H9 (cell line): ENCODE measurements at regions not wholly inside any gene's neighbourhood (a gene's known extent, or its start where the extent isn't known, plus 50 kb on each side); places are given as distances from the start of the nearest gene placed in this dataset.

Source experiments
- DNase-seq: peaks from one replicate; pipeline ENCODE4 v3.0.0-alpha.2; 2017
- H2AFZ ChIP-seq: one replicate; pipeline ENCODE4 v1.6.1; 2013; ENCODE audit warnings: mild to moderate bottlenecking, low read length, control low read depth, moderate library complexity
- H2AK5ac ChIP-seq: 2 replicates; pipeline ENCODE4 v1.6.1; 2013; ENCODE audit warnings: low read length, control low read depth, mixed read lengths; ENCODE audit not compliant: insufficient read length
- H2BK120ac ChIP-seq: one replicate; pipeline ENCODE4 v1.6.1; 2013; ENCODE audit warnings: low read depth, mild to moderate bottlenecking, low read length, control low read depth, inconsistent platforms; ENCODE audit not compliant: poor library complexity, severe bottlenecking
- H2BK12ac ChIP-seq: 2 replicates; pipeline ENCODE4 v1.6.1; 2013; ENCODE audit warnings: low read length, control low read depth, mixed read lengths, low read depth; ENCODE audit not compliant: insufficient read length
- H2BK15ac ChIP-seq: 2 replicates; pipeline ENCODE4 v1.6.1; 2013; ENCODE audit warnings: low read depth, low read length, control low read depth
- H2BK20ac ChIP-seq: one replicate; pipeline ENCODE4 v1.6.1; 2013; ENCODE audit warnings: low read depth, mild to moderate bottlenecking, low read length, control low read depth, inconsistent platforms; ENCODE audit not compliant: poor library complexity, severe bottlenecking
- H2BK5ac ChIP-seq: 2 replicates; pipeline ENCODE4 v1.6.1; 2013; ENCODE audit warnings: low read length, control low read depth, mixed read lengths; ENCODE audit not compliant: insufficient read length
- H3K14ac ChIP-seq: 2 replicates; pipeline ENCODE4 v1.6.1; 2013; ENCODE audit warnings: low read length, control low read depth; ENCODE audit not compliant: insufficient read depth
- H3K18ac ChIP-seq: 2 replicates; pipeline ENCODE4 v1.6.1; 2013; ENCODE audit warnings: low read depth, mild to moderate bottlenecking, mixed read lengths, low read length, control low read depth; ENCODE audit not compliant: insufficient read length
- H3K23ac ChIP-seq: 2 replicates; pipeline ENCODE4 v1.6.1; 2013; ENCODE audit warnings: low read length, control low read depth, mixed read lengths, low read depth; ENCODE audit not compliant: insufficient read length
- H3K23me2 ChIP-seq: 2 replicates; pipeline ENCODE4 v1.6.1; 2013; ENCODE audit warnings: low read depth, mild to moderate bottlenecking, mixed read lengths, low read length, control low read depth; ENCODE audit not compliant: insufficient read length, poor library complexity, severe bottlenecking
- H3K27ac ChIP-seq: 2 replicates; pipeline ENCODE4 v1.5.1; 2013; ENCODE audit warnings: low read length, control low read depth, mixed read lengths, low read depth; ENCODE audit not compliant: insufficient read length
- H3K27me3 ChIP-seq: 2 replicates; pipeline ENCODE4 v1.6.1; 2013; ENCODE audit warnings: low read length, control low read depth, inconsistent platforms; ENCODE audit not compliant: insufficient read depth
- H3K4ac ChIP-seq: 2 replicates; pipeline ENCODE4 v1.6.1; 2013; ENCODE audit warnings: low read depth, mild to moderate bottlenecking, control low read depth, inconsistent platforms, low read length, moderate library complexity
- H3K4me1 ChIP-seq: 2 replicates; pipeline ENCODE4 v1.6.1; 2013; ENCODE audit warnings: low read length, control low read depth, inconsistent platforms; ENCODE audit not compliant: insufficient read depth
- H3K4me2 ChIP-seq: 2 replicates; pipeline ENCODE4 v1.6.1; 2013; ENCODE audit warnings: low read length, control low read depth, mixed read lengths; ENCODE audit not compliant: insufficient read length, insufficient read depth
- H3K56ac ChIP-seq: 2 replicates; pipeline ENCODE4 v1.6.1; 2013; ENCODE audit warnings: low read depth, mild to moderate bottlenecking, mixed read lengths, low read length, control low read depth; ENCODE audit not compliant: insufficient read length
- H3K79me1 ChIP-seq: 2 replicates; pipeline ENCODE4 v1.6.1; 2013; ENCODE audit warnings: low read depth, mild to moderate bottlenecking, moderate library complexity, low read length, control low read depth, inconsistent platforms; ENCODE audit not compliant: insufficient read depth, poor library complexity, severe bottlenecking
- H3K79me2 ChIP-seq: 2 replicates; pipeline ENCODE4 v1.6.1; 2013; ENCODE audit warnings: low read length, control low read depth, inconsistent platforms; ENCODE audit not compliant: insufficient read depth
- H3K9ac ChIP-seq: 2 replicates; pipeline ENCODE4 v1.6.1; 2013; ENCODE audit warnings: low read length, control low read depth, mixed read lengths; ENCODE audit not compliant: insufficient read length; ENCODE audit errors: extremely low read depth
- H3K9me3 ChIP-seq: one replicate; pipeline ENCODE4 v1.6.1; 2013; ENCODE audit warnings: low read depth, low read length, inconsistent platforms; ENCODE audit not compliant: control insufficient read depth
- H3T11ph ChIP-seq: one replicate; pipeline ENCODE4 v1.6.1; 2013; ENCODE audit warnings: mild to moderate bottlenecking, low read length, control low read depth, inconsistent platforms
- H4K20me1 ChIP-seq: one replicate; pipeline ENCODE4 v1.6.1; 2013; ENCODE audit not compliant: control insufficient read depth, insufficient read length, insufficient read depth
- H4K5ac ChIP-seq: 2 replicates; pipeline ENCODE4 v1.6.1; 2013; ENCODE audit warnings: low read depth, mild to moderate bottlenecking, mixed read lengths, low read length, control low read depth; ENCODE audit not compliant: insufficient read length
- H4K8ac ChIP-seq: replicated peaks from 2 replicates; pipeline ENCODE4 v1.6.1; 2013; ENCODE audit warnings: low read length, control low read depth, mixed read lengths, low read depth; ENCODE audit not compliant: insufficient read length
- H4K91ac ChIP-seq: 2 replicates; pipeline ENCODE4 v1.6.1; 2013; ENCODE audit warnings: low read depth, mild to moderate bottlenecking, moderate library complexity, mixed read lengths, low read length, control low read depth; ENCODE audit not compliant: insufficient read length
- H3K27ac Mint-ChIP-seq, 3 experiments: 2 replicates in 2 of 3; 3 replicates in 1 of 3; pipeline ENCODE4 v1.8.0; 2020 to 2021; ENCODE audit warnings: mixed read lengths in 3 of 3, mild to moderate bottlenecking in 1 of 3, moderate library complexity in 1 of 3
- H3K27me3 Mint-ChIP-seq: 2 replicates; pipeline ENCODE4 v1.8.0; 2021; ENCODE audit warnings: low read depth, mild to moderate bottlenecking, moderate library complexity, mixed read lengths
- H3K36me3 Mint-ChIP-seq, 3 experiments: 2 replicates in 2 of 3; 3 replicates in 1 of 3; pipeline ENCODE4 v1.8.0; 2020 to 2021; ENCODE audit warnings: low read depth in 3 of 3, mixed read lengths in 3 of 3; ENCODE audit not compliant: insufficient read depth in 1 of 3
- H3K4me1 Mint-ChIP-seq, 2 experiments: 2 replicates each; pipeline ENCODE4 v1.8.0; 2020; ENCODE audit warnings: mixed read lengths in 2 of 2
- H3K4me3 Mint-ChIP-seq, 2 experiments: 2 replicates in 1 of 2; 3 replicates in 1 of 2; pipeline ENCODE4 v1.8.0; 2020 to 2021; ENCODE audit warnings: mild to moderate bottlenecking in 2 of 2, mixed read lengths in 2 of 2, moderate library complexity in 1 of 2
- H3K9me3 Mint-ChIP-seq, 2 experiments: 2 replicates in 1 of 2; 3 replicates in 1 of 2; pipeline ENCODE4 v1.8.0; 2020; ENCODE audit warnings: mild to moderate bottlenecking in 2 of 2, mixed read lengths in 2 of 2, moderate library complexity in 1 of 2
- CTCF ChIP-seq: fragments of 200-600 bp; sonication (generic); conservative IDR thresholded peaks from 3 replicates; pipeline ENCODE4 v1.8.0; 2021; ENCODE audit warnings: antibody characterized with exemption, mild to moderate bottlenecking
- WGBS: extraction: QIAGEN DNeasy Blood & Tissue Kit; methylation state at CpG from one replicate; pipeline ENCODE4 v1.1.7; 2013; ENCODE audit warnings: missing lambda C conversion rate, low lambda C conversion rate, mixed read lengths; ENCODE audit not compliant: insufficient read length; ENCODE audit errors: extremely low coverage; 5-methylcytosine and 5-hydroxymethylcytosine counted together

- no peak overlapping the region for H2BK20ac ChIP-seq
- no peak overlapping the region for H3K14ac ChIP-seq
- no peak for TF ChIP-seq CTCF
- H3K79me2 ChIP-seq = no peaks in the 10 kb centered on the region; the same call in 1 of the 2 replicates
- H4K5ac ChIP-seq = no peak overlapping the region
- Mint-ChIP-seq H3K36me3 (peaks cover 2 to 7% (median 3%) of the 10 kb centered on the region in 3 experiments; a peak in 4 of 7 replicates), H3K4me1 (no peaks in the 10 kb centered on the region), H3K27ac (no peak overlapping the region), H3K9me3 (peaks cover 13 to 18% of the 10 kb centered on the region in 2 experiments), H3K27me3 (peaks cover 7% of the 10 kb centered on the region), H3K4me3 (no peak overlapping the region)
- H4K8ac ChIP-seq = no peak overlapping the region
- H4K20me1 ChIP-seq = no peaks in the 10 kb centered on the region
- H2BK120ac ChIP-seq = no peak overlapping the region
- no peaks in the 10 kb centered on the region for H3K23me2 ChIP-seq
- H4K91ac ChIP-seq = no peak overlapping the region
- H2BK15ac ChIP-seq = no peak overlapping the region
- H3K27ac ChIP-seq = no peak overlapping the region
- H2AK5ac ChIP-seq = no peak overlapping the region
- no peak overlapping the region for H2BK12ac ChIP-seq
- no peak overlapping the region for H3K23ac ChIP-seq
- DNase-seq = no peak
- H2AFZ ChIP-seq = no peak overlapping the region
- no peak overlapping the region for H3K18ac ChIP-seq
- no peaks in the 10 kb centered on the region for H3K27me3 ChIP-seq
- no peaks in the 10 kb centered on the region for H3K9me3 ChIP-seq
- H3K4me2 ChIP-seq = no peak overlapping the region
- no peak overlapping the region for H3K9ac ChIP-seq
- H3T11ph ChIP-seq = no peak overlapping the region
- no CpG with 5 or more reads among the region's 2 CpGs for WGBS
- H3K56ac ChIP-seq = no peak overlapping the region
- no peaks in the 10 kb centered on the region for H3K4me1 ChIP-seq
- no peaks in the 10 kb centered on the region for H3K79me1 ChIP-seq
- H2BK5ac ChIP-seq = no peak overlapping the region
- no peak overlapping the region for H3K4ac ChIP-seq
These were observed 94.4 kb upstream of the SFMBT2 start for GRCh38 chr10:7505196-7505595.
